Lung (tissue), 11 donors: ENCODE measurements at regions not wholly inside any gene's neighbourhood (a gene's known extent, or its start where the extent isn't known, plus 50 kb on each side); places are given as distances from the start of the nearest gene placed in this dataset.

ENCODE experiments used
- ATAC-seq: fragments of 200-7000 bp; cut with Tn5 transposase; one replicate; pipeline ENCODE4 v1.9.1; 2020; ENCODE audit warnings: moderate number of reproducible peaks; ENCODE audit not compliant: insufficient read depth, low FRiP score
- DNase-seq, 3 donors: peaks; one replicate each; pipeline ENCODE4 v3.0.0-alpha.2; 2013 to 2017
- H3K27ac ChIP-seq, 2 donors: one replicate each; pipeline ENCODE4 v1.5.1; 2013; ENCODE audit warnings: mild to moderate bottlenecking in 2 of 2, moderate library complexity in 2 of 2, control low read depth in 1 of 2, inconsistent platforms in 1 of 2, low read depth in 1 of 2, low read length in 1 of 2
- H3K27me3 ChIP-seq, 3 donors: one replicate each; pipeline ENCODE4 v1.5.1; 2013; ENCODE audit warnings: low read length in 2 of 3; ENCODE audit not compliant: control insufficient read depth in 3 of 3, insufficient read depth in 3 of 3
- H3K36me3 ChIP-seq, 4 donors: one replicate each; pipeline ENCODE4 v1.5.1; 2013; ENCODE audit warnings: low read length in 4 of 4, mild to moderate bottlenecking in 1 of 4, moderate library complexity in 1 of 4; ENCODE audit not compliant: control insufficient read depth in 4 of 4, insufficient read depth in 4 of 4
- H3K4me1 ChIP-seq, 5 donors: one replicate each; pipeline ENCODE4 v1.5.1; 2013; ENCODE audit warnings: low read length in 5 of 5, mild to moderate bottlenecking in 2 of 5, moderate library complexity in 1 of 5; ENCODE audit not compliant: control insufficient read depth in 5 of 5, insufficient read depth in 5 of 5
- H3K4me3 ChIP-seq: one replicate; pipeline ENCODE4 v1.5.1; 2013; ENCODE audit warnings: mild to moderate bottlenecking, control low read depth, moderate library complexity
- H3K9ac ChIP-seq, 2 donors: one replicate each; pipeline ENCODE4 v1.5.1; 2013; ENCODE audit warnings: low read length in 2 of 2, control low read depth in 1 of 2; ENCODE audit not compliant: insufficient read depth in 1 of 2
- H3K9me3 ChIP-seq, 4 donors: one replicate each; pipeline ENCODE4 v1.5.1; 2013; ENCODE audit warnings: low read length in 3 of 4, mild to moderate bottlenecking in 1 of 4, moderate library complexity in 1 of 4; ENCODE audit not compliant: control insufficient read depth in 4 of 4, insufficient read depth in 3 of 4
- CTCF ChIP-seq: IDR thresholded peaks from 2 replicates; pipeline ENCODE4 v1.5.1; 2012; ENCODE audit warnings: mild to moderate bottlenecking; ENCODE audit errors: control extremely low read depth, extremely low read depth
- WGBS, 2 donors: extraction: QIAGEN DNeasy Blood & Tissue Kit; methylation state at CpG; one replicate each; pipeline ENCODE4 v1.1.7; 2013; 5-methylcytosine and 5-hydroxymethylcytosine counted together
- donor health status: control.
- donor health status: control.
- donor health status: Bipolar disorder and iron deficiency.
- donor health status: healthy.
- donor health status: DM: yes; HTN: yes; CAD: no.

DNA sequence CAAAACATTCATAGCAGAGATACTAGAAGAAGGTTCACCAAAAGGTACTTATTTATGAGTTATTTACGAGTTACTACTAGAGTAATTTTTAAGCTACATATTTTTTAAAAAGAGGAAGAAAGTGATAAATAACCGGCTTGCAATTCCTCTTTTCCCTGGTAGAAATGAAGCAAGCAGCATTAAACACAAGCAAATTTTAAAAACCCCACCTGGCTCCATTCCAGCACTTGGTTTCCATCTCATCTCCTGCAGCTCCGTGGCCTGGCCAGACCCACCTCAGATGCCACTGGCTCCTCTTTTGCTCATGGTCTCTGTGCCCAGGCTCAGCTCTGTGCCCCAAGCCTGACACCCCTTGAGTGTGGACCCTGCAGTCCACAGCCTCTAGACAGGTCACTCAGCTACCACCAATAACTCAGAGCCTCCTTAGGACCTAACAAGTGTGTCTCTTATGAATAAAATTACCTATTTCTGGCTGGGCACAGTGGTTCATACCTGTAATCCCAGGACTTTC lies 479.5 kb downstream of the TNS3 start:
- H3K9ac ChIP-seq, result no peak overlapping the region
- ATAC-seq (no peak), DNase-seq (peak in 1 of 3 donors; percentile 11)
- H3K27me3 ChIP-seq, result no peaks in the 10 kb centered on the region
- no peak overlapping the region for H3K4me3 ChIP-seq
- WGBS, 2 donors, result 26 to 47% methylated on average over 3 of the region's 3 CpGs
- H3K4me1 ChIP-seq, result peaks cover 0 to 3% (median 0%) of the 10 kb centered on the region in 5 donors
- no peaks in the 10 kb centered on the region for H3K9me3 ChIP-seq
- H3K36me3 ChIP-seq, result no peaks in the 10 kb centered on the region
- TF ChIP-seq CTCF, result no peak
- no peak overlapping the region for H3K27ac ChIP-seq

DNA sequence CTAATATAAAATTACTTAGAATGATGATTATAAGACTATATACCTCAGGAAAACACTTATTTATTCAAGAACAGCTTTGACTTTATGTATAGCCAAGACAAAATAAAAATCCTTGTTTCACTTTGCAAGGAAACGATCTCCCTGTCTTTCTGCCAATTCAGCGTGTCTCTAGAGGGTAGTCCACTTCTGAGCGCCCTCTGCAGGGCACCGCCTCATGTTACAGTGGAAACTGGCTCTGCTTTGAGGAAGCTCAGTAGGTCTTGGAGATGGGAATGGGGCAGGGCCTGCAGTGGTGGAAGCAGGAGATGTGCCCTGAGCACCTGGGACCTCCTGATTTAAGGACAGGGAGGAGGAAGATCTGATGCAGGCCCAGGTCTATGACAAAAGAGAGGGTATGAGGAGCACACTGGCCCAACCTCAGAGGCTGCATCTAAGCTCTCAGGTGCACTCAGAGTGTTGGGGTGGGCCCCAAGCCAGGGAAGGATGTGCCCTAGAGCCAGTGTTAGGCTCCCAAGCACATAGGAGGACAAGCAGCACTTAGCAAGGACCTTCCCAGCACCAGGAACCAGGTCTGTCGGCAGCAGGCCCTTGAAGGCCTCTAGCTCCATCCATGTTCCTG lies 481.0 kb downstream of the TNS3 start:
- Histone ChIP-seq H3K36me3 (no peaks in the 10 kb centered on the region), H3K4me3 (no peak overlapping the region), H3K4me1 (peaks cover 0 to 3% (median 0%) of the 10 kb centered on the region in 5 donors), H3K9ac (no peak overlapping the region), H3K27ac (no peak overlapping the region), H3K9me3 (no peaks in the 10 kb centered on the region), H3K27me3 (no peaks in the 10 kb centered on the region)
- ATAC-seq (peak; percentile 79), DNase-seq (peak in 2 of 3 donors; percentile 55 to 64)
- TF ChIP-seq CTCF, result peak; percentile 15
- 55 to 72% methylated on average over 5 of the region's 5 CpGs for WGBS, 2 donors

GRCh38 chr7:47100148-47100816 lies 481.6 kb downstream of the TNS3 start:
- H3K9ac ChIP-seq, result no peak overlapping the region

More at GRCh38 chr7:47100148-47100816, 481.6 kb downstream of the TNS3 start:
- ATAC-seq (no peak), DNase-seq (no peak)
- no peaks in the 10 kb centered on the region for H3K9me3 ChIP-seq
- peaks cover 0 to 3% (median 0%) of the 10 kb centered on the region in 5 donors for H3K4me1 ChIP-seq
- no peak overlapping the region for H3K4me3 ChIP-seq
- WGBS, 2 donors, result 77 to 89% methylated on average over 5 of the region's 5 CpGs
- no peaks in the 10 kb centered on the region for H3K36me3 ChIP-seq
- TF ChIP-seq CTCF, result no peak
- no peak overlapping the region for H3K27ac ChIP-seq
- no peaks in the 10 kb centered on the region for H3K27me3 ChIP-seq
